Astrocyte (in vitro differentiated cells and primary cell): ENCODE measurements at regions not wholly inside any gene's neighbourhood (a gene's known extent, or its start where the extent isn't known, plus 50 kb on each side); places are given as distances from the start of the nearest gene placed in this dataset.

Source experiments
- CTCF ChIP-seq: IDR thresholded peaks from 2 replicates; pipeline ENCODE4 v1.5.1; 2011; ENCODE audit warnings: low read depth, mild to moderate bottlenecking, inconsistent platforms, low read length, moderate library complexity; ENCODE audit not compliant: insufficient read depth
- EZH2 ChIP-seq: IDR thresholded peaks from 2 replicates; pipeline ENCODE4 v1.6.1; 2012; ENCODE audit warnings: mild to moderate bottlenecking, low read length, inconsistent platforms; ENCODE audit not compliant: insufficient read depth

DNA sequence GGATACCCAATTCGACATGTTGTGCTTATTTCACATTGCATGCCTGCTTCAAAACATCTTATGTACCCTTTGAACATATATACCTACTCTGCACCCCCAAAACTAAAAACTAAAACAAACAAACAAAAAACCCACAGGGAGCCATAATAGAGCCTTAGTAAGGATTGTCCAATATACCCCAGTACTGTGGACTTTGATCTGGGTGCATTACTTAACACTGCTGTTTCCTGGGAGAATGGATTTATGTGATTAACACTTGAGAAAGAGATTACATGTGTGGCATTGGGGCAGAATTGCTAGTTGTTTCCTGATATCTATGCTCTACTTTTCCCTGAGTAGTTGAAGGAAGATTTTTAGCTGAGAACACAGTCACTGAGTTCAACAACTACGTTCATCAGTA is 583.4 kb upstream of the ROBO1 start:
- no peak for TF ChIP-seq CTCF
- TF ChIP-seq EZH2: no peak
